NCI-H1105 (cell line): ENCODE measurements at regions not wholly inside any gene's neighbourhood (a gene's known extent, or its start where the extent isn't known, plus 50 kb on each side); places are given as distances from the start of the nearest gene placed in this dataset.

Experiments
- DNase-seq: peaks from one replicate; lab custom pipeline; 2025; lab: John Stamatoyannopoulos, UW

GRCh38 chr20:40770564-40771307 lies 81.7 kb upstream of the MAFB start:
- no peak for DNase-seq

DNA sequence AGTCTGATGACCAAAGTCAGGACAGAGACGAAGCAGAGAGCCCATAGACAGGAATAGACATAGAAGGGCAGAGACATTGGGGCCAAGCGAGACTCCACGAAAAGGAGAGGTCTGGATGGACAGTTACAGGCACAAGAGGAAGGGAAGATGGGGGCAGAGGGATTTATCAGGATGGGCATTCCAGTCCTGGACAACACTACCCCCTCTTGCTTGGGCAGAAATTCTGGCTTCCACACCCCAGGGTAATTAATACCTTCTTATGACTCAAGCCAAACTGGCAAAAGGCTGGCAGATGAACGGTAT lies 82.2 kb upstream of the MAFB start:
- DNase-seq = no peak

DNA sequence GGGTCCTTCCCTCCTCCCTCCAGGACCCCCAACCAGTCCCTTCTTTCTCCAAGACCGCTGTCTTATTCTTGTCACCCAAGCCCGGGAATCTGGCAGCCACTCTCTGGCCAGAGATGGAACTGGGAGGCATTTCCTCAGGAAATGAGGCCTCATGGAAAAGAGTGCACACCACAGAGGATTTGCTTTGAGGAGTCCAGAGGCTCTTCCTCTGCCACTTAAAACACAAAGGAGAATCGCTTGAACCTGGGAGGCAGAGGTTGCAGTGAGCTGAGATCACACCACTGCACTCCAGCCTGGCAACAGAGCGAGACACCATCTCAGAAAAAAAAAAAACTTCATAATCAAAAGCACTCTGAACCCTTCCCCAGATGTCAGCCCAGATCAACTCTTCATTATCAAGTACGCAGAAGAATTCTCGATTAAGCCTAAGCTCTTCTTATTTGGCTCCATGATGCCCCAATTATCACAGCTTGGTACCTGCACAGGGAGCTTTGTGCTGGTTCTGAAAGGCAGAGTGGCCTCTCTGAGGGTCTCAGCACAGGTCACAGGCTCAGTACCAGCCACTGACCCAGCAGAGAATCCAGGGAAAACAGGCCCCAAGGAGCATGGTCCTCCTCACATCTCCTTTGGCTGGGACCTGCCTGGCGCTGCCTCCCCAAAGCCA lies 82.9 kb upstream of the MAFB start:
- no peak for DNase-seq

- DNase-seq = no peak
Observed at GRCh38 chr20:40773376-40773775, 84.3 kb upstream of the MAFB start.

DNA sequence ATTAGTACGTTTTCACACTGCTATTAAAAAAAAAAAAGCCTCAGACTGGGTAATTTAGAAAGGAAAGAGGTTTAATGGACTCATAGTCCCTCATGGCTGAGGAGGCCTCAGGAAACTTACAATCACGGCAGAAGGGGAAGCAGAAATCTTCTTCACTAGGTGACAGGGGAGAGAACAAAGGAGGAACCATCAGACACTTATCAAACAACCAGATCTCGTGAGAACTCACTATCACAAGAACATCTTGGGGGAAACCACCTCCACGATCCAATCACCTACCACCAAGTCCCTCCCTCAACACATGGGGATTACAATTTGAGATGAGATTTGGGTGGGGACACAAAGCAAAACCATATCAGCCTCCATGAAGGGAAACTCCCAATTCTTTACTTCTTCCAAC lies 85.2 kb upstream of the MAFB start:
- no peak for DNase-seq

GRCh38 chr20:40775561-40776146 lies 86.6 kb upstream of the MAFB start:
- no peak for DNase-seq

- no peak for DNase-seq
Observed at GRCh38 chr20:40776466-40777457, 87.7 kb upstream of the MAFB start.

- DNase-seq = no peak
Observed at GRCh38 chr20:40777653-40778052, 88.6 kb upstream of the MAFB start.

- no peak for DNase-seq
Observed at GRCh38 chr20:40778894-40779496, 90.0 kb upstream of the MAFB start.

GRCh38 chr20:40781327-40782042 lies 92.4 kb upstream of the MAFB start:
- DNase-seq = no peak

GRCh38 chr20:40782043-40782368 lies 93.0 kb upstream of the MAFB start:
- DNase-seq = no peak

- DNase-seq = no peak
Observed at GRCh38 chr20:40785346-40785745, 96.3 kb upstream of the MAFB start.

DNA sequence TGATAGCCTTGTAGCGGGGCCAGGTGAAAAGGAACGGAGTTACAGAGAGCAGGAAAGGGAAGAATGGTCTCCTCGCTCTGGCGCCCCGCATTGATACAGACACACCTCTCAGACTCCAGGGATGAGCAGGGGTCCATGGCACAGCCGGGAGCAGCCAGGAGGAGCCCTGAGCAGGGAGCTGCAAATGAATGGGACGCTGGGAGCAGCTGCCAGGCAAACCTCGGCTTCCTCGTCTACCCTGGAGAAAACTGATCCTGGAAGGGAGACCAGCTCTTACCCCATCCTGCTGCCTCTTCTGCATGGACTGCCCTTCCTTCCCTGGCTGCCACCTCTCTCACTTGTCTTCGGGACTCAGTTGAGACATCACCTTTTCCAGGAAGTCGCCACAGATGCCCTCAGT lies 97.3 kb upstream of the MAFB start:
- DNase-seq = no peak

GRCh38 chr20:40787941-40788340 lies 98.9 kb upstream of the MAFB start:
- DNase-seq = no peak

DNA sequence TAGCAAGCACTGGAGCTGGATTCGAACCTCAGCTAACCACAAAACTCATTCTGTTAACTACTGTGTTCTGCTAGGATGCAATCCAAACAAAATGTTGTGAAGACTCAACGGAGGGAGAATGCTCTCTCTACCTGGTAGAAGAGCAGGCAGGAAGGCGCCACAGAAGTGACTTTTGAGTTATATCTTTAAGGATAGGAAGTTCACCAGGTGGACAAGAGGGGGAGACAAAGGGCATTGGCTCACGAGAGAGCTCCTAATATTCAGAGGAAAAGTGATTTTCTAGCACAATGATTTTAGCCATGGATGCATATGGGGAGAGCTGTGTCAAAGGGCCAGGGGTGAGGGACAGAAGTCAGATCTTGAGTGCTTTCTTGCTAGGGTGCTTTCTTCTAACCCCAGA lies 108.4 kb upstream of the MAFB start:
- no peak for DNase-seq

DNA sequence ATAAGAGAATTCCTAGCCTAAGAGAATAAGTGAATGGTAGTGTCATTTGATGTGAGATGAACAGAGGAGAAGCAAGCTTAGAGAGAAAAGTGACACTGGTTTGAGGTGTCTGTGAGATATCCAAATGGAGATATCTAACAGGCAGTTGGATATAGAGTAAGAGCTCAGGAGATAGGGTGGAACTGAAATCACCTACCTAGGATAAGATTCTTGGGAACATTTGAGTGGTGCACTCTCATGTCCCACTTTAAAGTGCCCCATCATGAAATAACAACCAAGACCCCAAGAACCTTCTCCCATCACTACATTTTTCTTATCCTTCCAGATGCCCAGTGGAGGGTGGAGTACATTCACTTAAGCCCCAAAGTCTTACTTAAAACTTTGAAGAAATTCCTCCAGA lies 109.0 kb upstream of the MAFB start:
- DNase-seq = no peak

DNA sequence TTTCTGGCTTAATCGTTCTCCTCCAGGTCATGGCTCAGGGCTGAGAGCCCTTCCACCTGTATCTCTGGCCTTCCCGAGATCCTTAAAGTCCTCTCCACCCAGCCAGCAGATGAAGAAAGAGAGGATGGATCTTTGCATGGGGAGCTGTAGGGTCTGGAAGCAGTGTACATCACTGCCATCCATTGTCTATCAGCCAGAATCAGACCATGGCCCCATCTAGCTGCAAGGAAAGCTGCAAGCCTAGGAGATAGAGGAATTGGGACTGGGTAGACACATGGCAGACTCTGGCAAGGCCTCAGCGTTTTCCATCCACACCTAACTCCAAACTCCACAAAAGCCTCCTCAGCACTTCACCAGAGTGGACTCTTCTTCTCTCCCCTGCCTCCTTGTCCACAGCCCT lies 113.8 kb upstream of the MAFB start:
- no peak for DNase-seq

- no peak for DNase-seq
Observed at GRCh38 chr20:40803381-40803780, 114.3 kb upstream of the MAFB start.

DNA sequence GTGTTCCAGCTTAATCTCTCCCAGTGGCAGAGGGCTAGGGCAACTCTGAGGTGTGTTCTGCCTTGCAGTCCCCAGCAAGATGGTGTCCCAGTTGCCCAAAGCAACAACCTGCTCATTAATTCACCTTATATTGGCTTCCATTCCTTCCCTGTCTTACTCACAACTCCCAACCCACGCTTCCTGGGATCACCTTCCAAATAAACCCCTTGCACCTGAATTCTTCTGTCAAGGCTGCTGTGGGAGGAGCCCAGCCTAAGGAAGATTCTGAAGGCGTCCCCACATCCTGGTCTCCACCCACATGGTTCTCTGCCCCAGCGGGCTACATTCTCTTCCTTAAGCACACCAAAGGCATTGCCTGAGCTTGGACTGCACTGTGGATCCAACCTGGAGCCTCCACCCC lies 116.6 kb upstream of the MAFB start:
- DNase-seq = no peak

DNA sequence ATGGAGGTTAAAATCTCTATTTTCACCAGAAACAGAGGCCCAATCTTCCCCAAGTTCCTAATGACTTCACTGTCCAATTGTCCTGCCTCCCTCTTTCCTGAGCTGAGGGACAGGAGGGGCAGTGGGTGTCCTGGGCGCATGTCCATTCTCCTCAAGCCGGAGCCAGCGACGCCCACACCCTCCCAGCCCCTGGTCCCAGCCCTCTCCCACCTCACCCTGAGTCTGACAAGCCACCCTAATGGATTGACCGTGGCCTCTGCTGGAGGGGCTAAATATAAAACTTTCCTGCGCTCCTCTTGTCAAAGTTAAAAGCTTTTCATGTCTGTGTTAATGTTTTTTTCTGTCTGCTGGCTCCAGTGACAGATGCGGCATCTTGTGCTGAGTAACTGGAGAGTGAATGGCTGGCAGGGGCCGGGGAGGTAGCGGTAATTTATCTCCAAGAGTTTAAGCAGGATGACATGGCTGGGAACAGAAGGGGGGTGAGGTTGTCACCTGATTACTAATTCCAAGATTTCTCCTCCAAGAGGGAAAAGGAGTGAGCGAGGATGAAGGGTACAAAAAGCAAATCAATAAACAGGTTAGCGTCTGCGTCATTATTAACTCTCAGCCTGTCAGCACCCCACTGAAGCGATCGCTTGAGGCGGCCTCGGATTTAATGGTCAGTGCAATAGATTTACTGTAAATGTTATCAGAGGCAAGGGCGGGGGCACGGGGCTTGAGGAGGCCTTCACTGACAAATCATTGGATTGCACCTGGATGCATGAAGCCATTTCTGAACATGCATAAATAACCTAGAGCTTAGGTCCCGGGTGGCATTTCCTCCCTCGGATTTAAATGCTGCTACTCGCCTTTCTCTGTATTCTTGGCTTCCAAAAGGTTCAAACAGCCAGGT lies 118.1 kb upstream of the MAFB start:
- no peak for DNase-seq

DNA sequence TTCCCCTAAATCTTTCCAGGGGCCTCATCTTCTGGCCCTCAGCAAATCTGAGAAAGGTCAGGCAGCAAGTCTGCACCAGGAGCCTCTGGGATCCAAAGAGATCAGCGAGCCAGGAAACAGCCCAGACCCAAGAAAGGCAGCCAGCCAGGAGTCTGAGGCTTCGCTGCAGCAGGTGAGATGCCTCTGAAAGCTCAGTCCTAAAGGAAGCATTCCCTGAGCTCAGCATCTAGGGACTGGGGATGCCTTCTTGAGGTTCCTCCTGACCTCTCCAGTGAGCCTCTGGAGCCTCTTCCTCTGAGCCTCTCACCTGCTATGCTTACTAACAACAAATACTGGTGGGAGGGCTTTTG lies 118.8 kb upstream of the MAFB start:
- DNase-seq = no peak
